ENCODE measurements at regions not wholly inside any gene's neighbourhood (a gene's known extent, or its start where the extent isn't known, plus 50 kb on each side); places are given as distances from the start of the nearest gene placed in this dataset.

- no peak for ATAC-seq (ENCODE audit: poor library complexity)
Measured at GRCh38 chr16:22670044-22670536, 143.9 kb upstream of the HS3ST2 start.

DNA sequence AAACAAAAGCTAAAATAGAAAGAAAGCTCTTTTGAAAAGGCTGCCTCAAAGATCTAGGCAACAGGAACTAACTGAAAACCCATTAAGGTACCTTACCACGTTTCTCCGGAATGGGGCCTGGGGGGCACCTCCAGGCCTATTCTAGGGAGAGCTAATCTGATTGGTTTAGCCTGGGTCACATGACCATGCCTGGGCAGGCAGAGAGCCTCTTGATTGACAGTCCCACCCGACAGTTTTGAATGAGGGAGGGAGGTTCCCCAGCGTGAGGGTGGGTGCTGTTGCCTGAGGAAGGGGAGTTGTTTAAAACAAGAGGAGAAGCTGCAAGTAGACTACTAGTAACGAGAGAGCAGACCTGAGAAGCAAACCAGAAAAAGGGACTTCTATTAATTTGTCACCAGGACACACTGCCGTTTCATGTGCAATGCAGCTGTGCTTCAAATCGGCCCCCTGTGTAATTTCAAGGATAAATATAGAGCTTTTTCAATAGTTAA is 143.4 kb upstream of the HS3ST2 start:
- intact Hi-C loops (cut with DNase I), result loop anchor here (10.0 kb wide), 1 partner anchor 1516 kb away; the partner anchor contains the start of genes DNAH3 and LDAF1
- ATAC-seq (ENCODE audit: poor library complexity) (no peak), DNase-seq (no peak)

More at GRCh38 chr16:22670044-22670536, 143.9 kb upstream of the HS3ST2 start:
- intact Hi-C loops (cut with DNase I), result loop anchor here (10.0 kb wide), 1 partner anchor 1515 kb away; the partner anchor contains the start of genes DNAH3 and LDAF1
- no peak for DNase-seq

- intact Hi-C loops (cut with DNase I), result loop anchor here (10.0 kb wide), 1 partner anchor 1517 kb away; the partner anchor contains the start of genes DNAH3 and LDAF1
- no peak for ATAC-seq (ENCODE audit: poor library complexity)
- no peak for DNase-seq
Measured at GRCh38 chr16:22671301-22672076, 142.5 kb upstream of the HS3ST2 start.

GRCh38 chr16:22672830-22673210 is 141.1 kb upstream of the HS3ST2 start:
- ATAC-seq (ENCODE audit: poor library complexity) (peak; percentile 42), DNase-seq (no peak)
- intact Hi-C loops (cut with DNase I), result loop anchor here (10.0 kb wide), 1 partner anchor 1518 kb away; the partner anchor contains the start of genes DNAH3 and LDAF1

- no peak for DNase-seq
- intact Hi-C loops (cut with DNase I), result loop anchor here (10.0 kb wide), 1 partner anchor 1519 kb away; the partner anchor contains the start of genes DNAH3 and LDAF1
- peak; percentile 79 for ATAC-seq (ENCODE audit: poor library complexity)
Measured at GRCh38 chr16:22673421-22673831, 140.5 kb upstream of the HS3ST2 start.

DNA sequence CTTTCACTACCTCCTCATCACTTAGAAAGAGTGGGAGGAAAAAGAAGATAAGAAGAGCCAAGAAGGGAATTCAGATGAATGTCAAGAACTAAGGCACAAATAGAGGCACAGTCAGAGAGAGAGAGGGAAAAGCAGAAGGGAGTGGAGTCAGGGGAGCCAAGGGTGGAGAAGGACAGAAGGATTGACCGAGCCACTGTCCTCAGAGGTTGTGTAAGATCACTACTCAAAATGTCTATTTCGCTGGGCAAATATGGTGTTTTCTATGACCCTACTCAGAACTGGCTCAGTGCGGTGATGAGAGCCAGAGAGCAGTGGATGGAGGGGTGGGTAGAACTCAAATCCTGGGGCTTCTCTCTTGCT is 139.2 kb upstream of the HS3ST2 start:
- DNase-seq (no peak), ATAC-seq (ENCODE audit: poor library complexity) (no peak)
- intact Hi-C loops (cut with DNase I), result loop anchor here (10.0 kb wide), 1 partner anchor 1520 kb away; the partner anchor contains the start of genes DNAH3 and LDAF1

- intact Hi-C loops (cut with DNase I), result loop anchor here (10.0 kb wide), 1 partner anchor 1521 kb away; the partner anchor contains the start of genes DNAH3 and LDAF1
- no peak for ATAC-seq (ENCODE audit: poor library complexity)
- no peak for DNase-seq
Measured at GRCh38 chr16:22675745-22676540, 138.0 kb upstream of the HS3ST2 start.

DNA sequence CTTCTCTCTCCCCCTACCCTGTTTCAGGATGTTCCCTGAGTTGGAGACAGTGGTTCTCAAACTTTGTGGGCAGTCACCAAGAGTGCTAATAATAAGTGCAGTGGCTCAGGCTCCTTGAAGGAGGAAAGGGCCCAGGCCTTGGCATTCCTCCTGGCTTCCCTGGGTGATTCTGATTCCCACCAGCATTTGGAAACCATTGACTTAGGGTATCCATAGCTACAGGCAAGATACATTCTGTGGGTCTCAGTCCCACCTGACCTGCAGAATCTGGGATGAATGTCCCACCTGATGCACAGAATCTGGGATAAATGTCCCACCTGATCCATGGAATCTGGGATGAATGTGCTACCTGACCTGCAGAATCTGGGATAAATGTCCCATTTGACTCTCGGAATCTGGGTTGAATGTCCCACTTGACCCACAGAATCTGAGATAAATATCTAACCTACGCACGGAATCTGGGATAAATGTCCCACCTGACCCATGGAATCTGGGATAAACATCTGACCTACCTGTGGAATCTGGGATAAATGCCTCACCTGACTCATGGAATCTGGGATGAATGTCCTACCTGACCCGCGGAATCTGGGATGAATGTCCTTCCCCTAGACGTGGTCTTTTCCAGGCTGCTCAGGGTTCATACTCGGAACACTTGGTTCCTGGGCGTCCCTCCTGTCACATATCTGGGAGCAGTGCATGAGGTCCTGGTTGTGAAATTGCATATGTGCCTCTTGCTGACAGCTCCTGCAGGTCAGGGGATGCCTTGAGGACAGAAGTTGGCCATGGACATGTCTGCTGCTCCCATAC is 136.7 kb upstream of the HS3ST2 start:
- intact Hi-C loops (cut with DNase I), result loop anchor here (10.0 kb wide), 1 partner anchor 1522 kb away; the partner anchor contains the start of genes DNAH3 and LDAF1
- ATAC-seq (ENCODE audit: poor library complexity) (peak; percentile 44), DNase-seq (no peak)

DNA sequence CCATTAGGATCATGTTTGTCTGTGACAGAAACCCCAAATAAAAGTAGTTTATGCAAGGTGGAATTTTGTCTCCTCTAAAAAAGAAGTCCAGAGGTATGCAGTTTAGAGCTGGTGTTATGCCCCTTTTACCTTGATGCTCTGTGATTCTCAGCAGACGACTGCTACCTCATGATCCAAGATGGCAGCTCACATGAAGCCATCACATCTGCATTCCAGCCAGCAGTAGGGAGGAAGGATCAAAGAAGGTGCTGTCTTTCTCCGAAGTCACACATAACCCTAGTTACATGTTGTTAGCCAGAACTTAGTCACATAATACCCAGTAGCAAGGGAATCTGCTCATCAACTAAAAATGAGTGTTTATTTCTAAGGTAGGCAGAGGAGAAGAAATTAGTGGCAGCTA is 135.7 kb upstream of the HS3ST2 start:
- ATAC-seq (ENCODE audit: poor library complexity) (no peak), DNase-seq (no peak)
- intact Hi-C loops (cut with DNase I), result loop anchor here (10.0 kb wide), 1 partner anchor 1524 kb away; the partner anchor contains the start of genes DNAH3 and LDAF1

DNA sequence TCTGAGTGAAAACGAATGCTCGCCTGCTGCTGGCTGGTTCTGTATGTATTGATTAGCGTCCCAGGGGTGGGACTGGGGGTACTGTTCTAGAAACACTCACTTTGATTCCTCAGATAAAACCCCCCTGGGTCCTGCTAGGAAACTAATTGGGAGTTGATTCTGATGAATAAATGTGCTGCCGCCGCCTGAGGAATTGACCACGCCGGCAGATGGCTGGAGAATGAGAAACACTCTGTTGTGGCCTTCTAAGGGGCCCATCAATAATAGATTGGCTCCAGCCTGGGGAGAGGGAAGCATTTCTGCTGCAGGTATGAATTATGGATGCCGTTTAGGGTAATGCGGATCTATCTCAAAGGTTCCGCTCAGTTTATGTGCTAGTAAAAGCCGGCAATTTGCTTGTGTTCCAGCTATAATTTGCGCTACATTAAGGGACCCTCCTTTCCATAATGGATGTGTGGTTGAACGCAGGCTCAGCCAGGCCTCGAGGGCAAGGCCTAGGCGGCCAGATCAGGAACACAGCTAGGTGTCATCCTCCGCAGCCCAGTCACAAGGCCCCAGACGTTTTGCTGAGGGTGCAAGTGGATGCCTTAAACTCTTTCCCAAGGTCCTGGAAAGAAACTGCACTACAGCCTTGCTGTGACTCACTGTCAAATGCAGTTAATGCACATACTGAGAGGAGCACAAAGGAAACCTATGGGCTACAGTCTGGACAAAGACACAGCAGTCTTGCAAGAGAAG is 132.2 kb upstream of the HS3ST2 start:
- ATAC-seq (ENCODE audit: poor library complexity), result no peak
- intact Hi-C loops (cut with DNase I), result no loop called here
- no peak for DNase-seq

- DNase-seq (no peak), ATAC-seq (ENCODE audit: poor library complexity) (no peak)
- intact Hi-C loops (cut with DNase I), result no loop called here
Measured at GRCh38 chr16:22683258-22683657, 130.7 kb upstream of the HS3ST2 start.

- intact Hi-C loops (cut with DNase I), result no loop called here
Measured at GRCh38 chr16:22683730-22684573, 130.0 kb upstream of the HS3ST2 start.

GRCh38 chr16:22684574-22685458 is 129.1 kb upstream of the HS3ST2 start:
- ATAC-seq (ENCODE audit: poor library complexity), result peak; percentile 11
- intact Hi-C loops (cut with DNase I), result no loop called here
- no peak for DNase-seq

More at GRCh38 chr16:22683730-22684573, 130.0 kb upstream of the HS3ST2 start:
- no peak for ATAC-seq (ENCODE audit: poor library complexity)
- no peak for DNase-seq

- DNase-seq (peak; percentile 57), ATAC-seq (ENCODE audit: poor library complexity) (peak; percentile 93)
- intact Hi-C loops (cut with DNase I), result no loop called here
Measured at GRCh38 chr16:22685459-22685830, 128.5 kb upstream of the HS3ST2 start.

- DNase-seq (no peak), ATAC-seq (ENCODE audit: poor library complexity) (no peak)
- intact Hi-C loops (cut with DNase I), result no loop called here
Measured at GRCh38 chr16:22687031-22687530, 126.9 kb upstream of the HS3ST2 start.

GRCh38 chr16:22688463-22688862 is 125.5 kb upstream of the HS3ST2 start:
- DNase-seq (no peak), ATAC-seq (ENCODE audit: poor library complexity) (no peak)
- intact Hi-C loops (cut with DNase I), result no loop called here

Measured in Right ventricle myocardium superior (tissue), 1 donor.